H1 (cell line): ENCODE measurements at regions not wholly inside any gene's neighbourhood (a gene's known extent, or its start where the extent isn't known, plus 50 kb on each side); places are given as distances from the start of the nearest gene placed in this dataset.

ENCODE experiments used
- CTBP2 ChIP-seq: IDR thresholded peaks from 2 replicates; pipeline ENCODE4 v1.7.0; 2011; ENCODE audit warnings: borderline replicate concordance, mild to moderate bottlenecking, moderate library complexity, mixed read lengths, low read length; ENCODE audit not compliant: insufficient read depth, insufficient read length
- RXRA ChIP-seq: IDR thresholded peaks from 2 replicates; pipeline ENCODE4 v1.6.1; 2011; ENCODE audit warnings: low read depth, mild to moderate bottlenecking, low read length, moderate library complexity; ENCODE audit not compliant: insufficient read depth
- SIX5 ChIP-seq: IDR thresholded peaks from 2 replicates; pipeline ENCODE4 v1.6.1; 2011; ENCODE audit warnings: mild to moderate bottlenecking, low read depth, low read length
- SRF ChIP-seq: IDR thresholded peaks from 2 replicates; pipeline ENCODE4 v1.6.1; 2011; ENCODE audit warnings: mild to moderate bottlenecking, low read depth, low read length, moderate library complexity

- TF ChIP-seq SIX5 (no peak), CTBP2 (no peak), SRF (no peak), RXRA (no peak)
- TF ChIP-seq, all 59 proteins: peak for 0
Measured at GRCh38 chr4:181478656-181479055, 764.5 kb upstream of the TENM3 start (continued).
